B cell (primary cell): ENCODE measurements at regions not wholly inside any gene's neighbourhood (a gene's known extent, or its start where the extent isn't known, plus 50 kb on each side); places are given as distances from the start of the nearest gene placed in this dataset.

Experiments used
- EZH2 ChIP-seq: IDR thresholded peaks from 2 replicates; pipeline ENCODE4 v1.6.1; 2012; ENCODE audit warnings: borderline replicate concordance, low read depth, mild to moderate bottlenecking, moderate library complexity, low read length; ENCODE audit not compliant: insufficient read depth, poor library complexity, severe bottlenecking
- TF ChIP-seq, protein P1 (sequence below): fragments of 200-600 bp; IDR thresholded peaks from one replicate; pipeline ENCODE4 v1.8.0; 2022; ENCODE audit warnings: antibody characterized with exemption, mild to moderate bottlenecking

DNA sequence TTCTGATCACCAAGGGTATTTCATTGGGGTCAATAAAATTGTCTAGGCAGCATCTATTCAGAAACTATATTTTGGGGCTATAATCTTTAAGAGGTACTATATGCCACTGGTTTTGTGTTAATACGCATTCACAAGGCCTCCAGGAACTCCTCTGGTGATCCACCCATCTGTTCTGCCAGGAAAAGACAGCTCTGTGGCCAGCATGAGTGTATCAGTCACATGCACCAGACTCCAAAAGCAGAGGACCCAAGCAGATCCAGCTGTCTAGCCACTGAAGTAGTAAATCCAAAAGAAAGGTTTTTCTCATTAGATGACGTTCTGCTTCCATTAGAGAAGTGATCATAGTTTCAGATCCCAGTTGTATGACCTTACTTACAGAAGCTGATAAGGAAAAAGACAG lies 199.6 kb upstream of the CELF2 start:
- TF ChIP-seq, protein P1, sequence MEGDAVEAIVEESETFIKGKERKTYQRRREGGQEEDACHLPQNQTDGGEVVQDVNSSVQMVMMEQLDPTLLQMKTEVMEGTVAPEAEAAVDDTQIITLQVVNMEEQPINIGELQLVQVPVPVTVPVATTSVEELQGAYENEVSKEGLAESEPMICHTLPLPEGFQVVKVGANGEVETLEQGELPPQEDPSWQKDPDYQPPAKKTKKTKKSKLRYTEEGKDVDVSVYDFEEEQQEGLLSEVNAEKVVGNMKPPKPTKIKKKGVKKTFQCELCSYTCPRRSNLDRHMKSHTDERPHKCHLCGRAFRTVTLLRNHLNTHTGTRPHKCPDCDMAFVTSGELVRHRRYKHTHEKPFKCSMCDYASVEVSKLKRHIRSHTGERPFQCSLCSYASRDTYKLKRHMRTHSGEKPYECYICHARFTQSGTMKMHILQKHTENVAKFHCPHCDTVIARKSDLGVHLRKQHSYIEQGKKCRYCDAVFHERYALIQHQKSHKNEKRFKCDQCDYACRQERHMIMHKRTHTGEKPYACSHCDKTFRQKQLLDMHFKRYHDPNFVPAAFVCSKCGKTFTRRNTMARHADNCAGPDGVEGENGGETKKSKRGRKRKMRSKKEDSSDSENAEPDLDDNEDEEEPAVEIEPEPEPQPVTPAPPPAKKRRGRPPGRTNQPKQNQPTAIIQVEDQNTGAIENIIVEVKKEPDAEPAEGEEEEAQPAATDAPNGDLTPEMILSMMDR, result no peak
- no peak for TF ChIP-seq EZH2
